T-cell (primary cell): ENCODE measurements at regions not wholly inside any gene's neighbourhood (a gene's known extent, or its start where the extent isn't known, plus 50 kb on each side); places are given as distances from the start of the nearest gene placed in this dataset.
"Not testable (repeated sequence)": the region's sequence is repeated elsewhere in the genome, so short reads cannot be mapped to it uniquely, and the experiment has no call there.

ENCODE experiments used
- ATAC-seq, 4 experiments: fragments of 200-7000 bp in 3 of 4; fragments of 150-1000 bp in 1 of 4; cut with Tn5 transposase; replicated peaks in 1 of 4; 1 replicate in 3 of 4; 2 replicates in 1 of 4; pipeline ENCODE4 v1.10.0; 2021; ENCODE audit warnings: moderate library complexity in 3 of 4, mild to moderate bottlenecking in 2 of 4, moderate number of reproducible peaks in 1 of 4
- CTCF ChIA-PET, 2 donors: fragments of 300-600 bp; sonication (Branson Sonifier 250); formaldehyde crosslinking; loops; one replicate each; lab custom pipeline; 2022; ENCODE audit warnings: antibody characterized with exemption in 2 of 2; lab: Charles Lee
- POLR2A ChIA-PET, 2 donors: fragments of 300-600 bp; sonication (Branson Sonifier 250); formaldehyde crosslinking; loops; one replicate each; lab custom pipeline; 2022; ENCODE audit warnings: antibody characterized with exemption in 2 of 2; lab: Charles Lee
- DNase-seq, 35 experiments: peaks; one replicate each; pipeline versions ENCODE4 v3.0.0 to v3.0.0-alpha.2; 2013 to 2023
- H3K27ac ChIP-seq: one replicate; pipeline ENCODE4 v1.5.1; 2013; ENCODE audit warnings: low read length
- H3K27me3 ChIP-seq, 2 experiments: replicated peaks in 1 of 2; 1 replicate in 1 of 2; 2 replicates in 1 of 2; pipeline versions ENCODE4 v1.6.1 to v1.7.0; 2013; ENCODE audit warnings: low read length in 1 of 2, mixed read lengths in 1 of 2; ENCODE audit not compliant: control insufficient read depth in 2 of 2, insufficient read depth in 2 of 2; ENCODE audit errors: extremely low read depth in 1 of 2
- H3K36me3 ChIP-seq, 2 donors: 1 replicate in 1 of 2; 2 replicates in 1 of 2; pipeline versions ENCODE4 v1.6.1 to v1.7.0; 2013; ENCODE audit warnings: low read length in 1 of 2; ENCODE audit not compliant: control insufficient read depth in 2 of 2, insufficient read depth in 1 of 2; ENCODE audit errors: extremely low read depth in 1 of 2
- H3K4me1 ChIP-seq, 2 experiments: 1 replicate in 1 of 2; 2 replicates in 1 of 2; pipeline versions ENCODE4 v1.6.1 to v1.7.0; 2013; ENCODE audit warnings: low read length in 2 of 2, mixed read lengths in 1 of 2; ENCODE audit not compliant: insufficient read depth in 2 of 2, control insufficient read depth in 1 of 2; ENCODE audit errors: extremely low read depth in 1 of 2
- H3K4me3 ChIP-seq, 2 donors: 1 replicate in 1 of 2; 2 replicates in 1 of 2; pipeline versions ENCODE4 v1.5.1 to v1.7.0; 2013; ENCODE audit warnings: mild to moderate bottlenecking in 2 of 2, low read length in 1 of 2, moderate library complexity in 1 of 2; ENCODE audit not compliant: control insufficient read depth in 1 of 2; ENCODE audit errors: extremely low read depth in 1 of 2
- H3K9me3 ChIP-seq: 2 replicates; pipeline ENCODE4 v1.7.0; 2013
- H3K27ac Mint-ChIP-seq, 2 donors: one replicate each; pipeline ENCODE4 v1.8.0; 2020 to 2021; ENCODE audit warnings: mild to moderate bottlenecking in 2 of 2, mixed read lengths in 2 of 2
- H3K27me3 Mint-ChIP-seq, 2 donors: one replicate each; pipeline ENCODE4 v1.8.0; 2021 to 2022; ENCODE audit warnings: mixed read lengths in 2 of 2
- H3K36me3 Mint-ChIP-seq: one replicate; pipeline ENCODE4 v1.8.0; 2021; ENCODE audit warnings: mixed read lengths
- H3K4me1 Mint-ChIP-seq, 3 donors: one replicate each; pipeline ENCODE4 v1.8.0; 2020 to 2022; ENCODE audit warnings: mixed read lengths in 3 of 3, mild to moderate bottlenecking in 1 of 3
- H3K4me3 Mint-ChIP-seq, 3 donors: one replicate each; pipeline ENCODE4 v1.8.0; 2020 to 2022; ENCODE audit warnings: mild to moderate bottlenecking in 3 of 3, mixed read lengths in 3 of 3, moderate library complexity in 3 of 3
- H3K9me3 Mint-ChIP-seq, 3 donors: one replicate each; pipeline ENCODE4 v1.8.0; 2020 to 2022; ENCODE audit warnings: mixed read lengths in 3 of 3
- WGBS: methylation state at CpG from one replicate; pipeline ENCODE4 v1.1.5; 2013; ENCODE audit warnings: missing lambda C conversion rate; ENCODE audit not compliant: insufficient coverage; 5-methylcytosine and 5-hydroxymethylcytosine counted together

GRCh38 chr1:172849653-172850052 is 190.8 kb downstream of the FASLG start:
- Mint-ChIP-seq H3K36me3 (no peaks in the 10 kb centered on the region), H3K4me1 (peaks cover 17 to 24% (median 21%) of the 10 kb centered on the region in 3 donors), H3K27me3 (no peaks in the 10 kb centered on the region), H3K9me3 (peaks cover 0 to 4% (median 0%) of the 10 kb centered on the region in 3 donors), H3K4me3 (no peak overlapping the region), H3K27ac (no peak overlapping the region)
- H3K36me3 ChIP-seq = no peaks in the 10 kb centered on the region
- ATAC-seq = no peak
- peaks cover 7 to 11% of the 10 kb centered on the region in 2 experiments for H3K4me1 ChIP-seq
- POLR2A ChIA-PET = no interaction called here
- no peaks in the 10 kb centered on the region for H3K9me3 ChIP-seq
- no CpG with 5 or more reads among the region's 2 CpGs for WGBS
- CTCF ChIA-PET = no interaction called here
- no peak overlapping the region for H3K4me3 ChIP-seq
- no peak for DNase-seq
- no peak overlapping the region for H3K27ac ChIP-seq
- no peaks in the 10 kb centered on the region for H3K27me3 ChIP-seq

GRCh38 chr1:172851077-172851476 is 192.2 kb downstream of the FASLG start:
- ChIA-PET CTCF (interaction anchor here in 1 of 2 donors (0.7 kb wide), 1 partner anchor 1243 kb away, joined by 3 read pairs; no protein-coding TSS in a partner anchor), POLR2A (no interaction called here)
- Histone ChIP-seq H3K36me3 (no peaks in the 10 kb centered on the region), H3K4me3 (no peak overlapping the region), H3K27ac (no peak overlapping the region), H3K9me3 (no peaks in the 10 kb centered on the region), H3K27me3 (peaks cover 0 to 5% of the 10 kb centered on the region in 2 experiments), H3K4me1 (no peaks in the 10 kb centered on the region)
- Mint-ChIP-seq H3K9me3 (peaks cover 0 to 4% (median 0%) of the 10 kb centered on the region in 3 donors), H3K27me3 (no peaks in the 10 kb centered on the region), H3K4me3 (no peak overlapping the region), H3K27ac (no peak overlapping the region), H3K4me1 (peaks cover 5 to 10% (median 8%) of the 10 kb centered on the region in 3 donors), H3K36me3 (no peaks in the 10 kb centered on the region)
- WGBS = 93% methylated on average over 5 of the region's 8 CpGs
- ATAC-seq (no peak), DNase-seq (no peak)

- Histone ChIP-seq H3K27ac (no peak overlapping the region), H3K4me1 (no peaks in the 10 kb centered on the region), H3K36me3 (no peaks in the 10 kb centered on the region), H3K9me3 (no peaks in the 10 kb centered on the region), H3K4me3 (no peak overlapping the region), H3K27me3 (peaks cover 0 to 5% of the 10 kb centered on the region in 2 experiments)
- peaks cover 1 to 2% (median 1%) of the 10 kb centered on the region in 3 donors for H3K4me1 Mint-ChIP-seq
- no peaks in the 10 kb centered on the region for H3K27me3 Mint-ChIP-seq
- CTCF ChIA-PET = no interaction called here
- ATAC-seq (no peak), DNase-seq (no peak)
- POLR2A ChIA-PET = no interaction called here
- peaks cover 0 to 4% (median 0%) of the 10 kb centered on the region in 3 donors for H3K9me3 Mint-ChIP-seq
- H3K27ac Mint-ChIP-seq = no peak overlapping the region
- no peak overlapping the region for H3K4me3 Mint-ChIP-seq
- no CpG with 5 or more reads among the region's 2 CpGs for WGBS
- no peaks in the 10 kb centered on the region for H3K36me3 Mint-ChIP-seq
These were observed 193.0 kb downstream of the FASLG start for GRCh38 chr1:172851856-172852255.

- H3K4me1 ChIP-seq, H3K36me3 Mint-ChIP-seq, ATAC-seq, H3K27me3 ChIP-seq, H3K4me3 Mint-ChIP-seq, H3K4me3 ChIP-seq, H3K27me3 Mint-ChIP-seq, H3K4me1 Mint-ChIP-seq, H3K36me3 ChIP-seq, H3K27ac ChIP-seq, H3K27ac Mint-ChIP-seq, H3K9me3 ChIP-seq, CTCF ChIA-PET, POLR2A ChIA-PET, H3K9me3 Mint-ChIP-seq, DNase-seq: not testable (repeated sequence)
- 76% methylated on average over 6 of the region's 9 CpGs for WGBS
These were observed 194.8 kb downstream of the TNFSF18 start for GRCh38 chr1:172855983-172856382.

GRCh38 chr1:172863031-172863430 is 187.7 kb downstream of the TNFSF18 start:
- Histone ChIP-seq H3K9me3 (no peaks in the 10 kb centered on the region), H3K27ac (no peak overlapping the region), H3K4me1 (peaks cover 0 to 3% of the 10 kb centered on the region in 2 experiments), H3K36me3 (no peaks in the 10 kb centered on the region), H3K27me3 (no peaks in the 10 kb centered on the region), H3K4me3 (no peak overlapping the region)
- ChIA-PET CTCF (no interaction called here), POLR2A (no interaction called here)
- no peaks in the 10 kb centered on the region for H3K36me3 Mint-ChIP-seq
- peaks cover 5 to 7% (median 7%) of the 10 kb centered on the region in 3 donors for H3K4me1 Mint-ChIP-seq
- H3K27ac Mint-ChIP-seq = no peak overlapping the region
- no peak overlapping the region for H3K4me3 Mint-ChIP-seq
- no peaks in the 10 kb centered on the region for H3K27me3 Mint-ChIP-seq
- WGBS = 91% methylated on average over 1 of the region's 2 CpGs
- ATAC-seq (no peak), DNase-seq (no peak)
- H3K9me3 Mint-ChIP-seq = peaks cover 0 to 7% (median 6%) of the 10 kb centered on the region in 3 donors

- DNase-seq = peak in 5 of 35 experiments; percentile 3 to 64 (median 8)
- Mint-ChIP-seq H3K36me3 (no peaks in the 10 kb centered on the region), H3K27me3 (no peaks in the 10 kb centered on the region), H3K27ac (peak overlapping the region; percentile 25 to 56), H3K4me1 (peaks cover 16 to 26% (median 25%) of the 10 kb centered on the region in 3 donors), H3K9me3 (peaks cover 0 to 4% (median 0%) of the 10 kb centered on the region in 3 donors), H3K4me3 (no peak overlapping the region)
- CTCF ChIA-PET = interaction anchor here in 1 of 2 donors (0.9 kb wide), 1 partner anchor 41 kb away, joined by 3 read pairs; no protein-coding TSS in a partner anchor
- no peak overlapping the region for H3K4me3 ChIP-seq
- H3K9me3 ChIP-seq = no peaks in the 10 kb centered on the region
- H3K27ac ChIP-seq = no peak overlapping the region
- H3K4me1 ChIP-seq = peaks cover 0 to 6% of the 10 kb centered on the region in 2 experiments
- no peaks in the 10 kb centered on the region for H3K27me3 ChIP-seq
- no peaks in the 10 kb centered on the region for H3K36me3 ChIP-seq
- ATAC-seq = peak; percentile 71 to 96 (median 84)
- WGBS = no CpG with 5 or more reads among the region's 2 CpGs
- POLR2A ChIA-PET = no interaction called here
These were observed 183.4 kb downstream of the TNFSF18 start for GRCh38 chr1:172867216-172867818.
